ENCODE measurements at regions not wholly inside any gene's neighbourhood (a gene's known extent, or its start where the extent isn't known, plus 50 kb on each side); places are given as distances from the start of the nearest gene placed in this dataset.

- no peaks in the 10 kb centered on the region for H3K36me3 ChIP-seq (ENCODE audit: control insufficient read depth, insufficient read depth, low read length)
- no peak for DNase-seq (ENCODE audit: low read depth)
- H3K27me3 ChIP-seq (ENCODE audit: control insufficient read depth, insufficient read depth, low read length), result no peaks in the 10 kb centered on the region
- no peak overlapping the region for H3K4me3 ChIP-seq (ENCODE audit: low read depth, low read length)
- no peak for TF ChIP-seq CTCF (IDR thresholded peaks at IDR 0.05; ENCODE audit: insufficient read depth, low read length, poor library complexity, severe bottlenecking)
Observed at GRCh38 chr3:193890016-193890897, 245.7 kb upstream of the HES1 start.

GRCh38 chr3:193894121-193894863 lies 241.7 kb upstream of the HES1 start:
- no peak for DNase-seq (ENCODE audit: low read depth)
- H3K4me3 ChIP-seq (ENCODE audit: low read depth, low read length), result no peak overlapping the region
- TF ChIP-seq CTCF (IDR thresholded peaks at IDR 0.05; ENCODE audit: insufficient read depth, low read length, poor library complexity, severe bottlenecking), result no peak
- H3K27me3 ChIP-seq (ENCODE audit: control insufficient read depth, insufficient read depth, low read length), result no peaks in the 10 kb centered on the region
- no peaks in the 10 kb centered on the region for H3K36me3 ChIP-seq (ENCODE audit: control insufficient read depth, insufficient read depth, low read length)

GRCh38 chr3:193895409-193895808 lies 240.5 kb upstream of the HES1 start:
- no peak overlapping the region for H3K4me3 ChIP-seq (ENCODE audit: low read depth, low read length)
- no peaks in the 10 kb centered on the region for H3K36me3 ChIP-seq (ENCODE audit: control insufficient read depth, insufficient read depth, low read length)
- DNase-seq (ENCODE audit: low read depth), result no peak
- no peaks in the 10 kb centered on the region for H3K27me3 ChIP-seq (ENCODE audit: control insufficient read depth, insufficient read depth, low read length)
- TF ChIP-seq CTCF (IDR thresholded peaks at IDR 0.05; ENCODE audit: insufficient read depth, low read length, poor library complexity, severe bottlenecking), result no peak

GRCh38 chr3:193896419-193896818 lies 239.5 kb upstream of the HES1 start:
- H3K36me3 ChIP-seq (ENCODE audit: control insufficient read depth, insufficient read depth, low read length), result no peaks in the 10 kb centered on the region
- DNase-seq (ENCODE audit: low read depth), result no peak
- no peak for TF ChIP-seq CTCF (IDR thresholded peaks at IDR 0.05; ENCODE audit: insufficient read depth, low read length, poor library complexity, severe bottlenecking)
- H3K4me3 ChIP-seq (ENCODE audit: low read depth, low read length), result no peak overlapping the region
- no peaks in the 10 kb centered on the region for H3K27me3 ChIP-seq (ENCODE audit: control insufficient read depth, insufficient read depth, low read length)

- H3K4me3 ChIP-seq (ENCODE audit: low read depth, low read length), result no peak overlapping the region
- TF ChIP-seq CTCF (IDR thresholded peaks at IDR 0.05; ENCODE audit: insufficient read depth, low read length, poor library complexity, severe bottlenecking), result no peak
- no peaks in the 10 kb centered on the region for H3K36me3 ChIP-seq (ENCODE audit: control insufficient read depth, insufficient read depth, low read length)
- H3K27me3 ChIP-seq (ENCODE audit: control insufficient read depth, insufficient read depth, low read length), result no peaks in the 10 kb centered on the region
- no peak for DNase-seq (ENCODE audit: low read depth)
Observed at GRCh38 chr3:193897288-193897687, 238.7 kb upstream of the HES1 start.
